Ishikawa (cell line): ENCODE measurements at regions not wholly inside any gene's neighbourhood (a gene's known extent, or its start where the extent isn't known, plus 50 kb on each side); places are given as distances from the start of the nearest gene placed in this dataset.

Source experiments
- CEBPB ChIP-seq: IDR thresholded peaks from 2 replicates; pipeline ENCODE4 v1.6.1; 2012
- CREB1 ChIP-seq: IDR thresholded peaks from 2 replicates; pipeline ENCODE4 v1.6.1; 2012; ENCODE audit warnings: low read depth
- EGR1 ChIP-seq: IDR thresholded peaks from 2 replicates; pipeline ENCODE4 v1.6.1; 2012
- EP300 ChIP-seq: IDR thresholded peaks from 2 replicates; pipeline ENCODE4 v1.6.1; 2012; ENCODE audit warnings: borderline replicate concordance
- FOXM1 ChIP-seq: IDR thresholded peaks from 2 replicates; pipeline ENCODE4 v1.6.1; 2012; ENCODE audit warnings: low read depth, borderline replicate concordance
- MAX ChIP-seq: IDR thresholded peaks from 2 replicates; pipeline ENCODE4 v1.6.1; 2012
- NFIC ChIP-seq: IDR thresholded peaks from 2 replicates; pipeline ENCODE4 v1.6.1; 2012
- RAD21 ChIP-seq: IDR thresholded peaks from 2 replicates; pipeline ENCODE4 v1.6.1; 2012; ENCODE audit warnings: low read depth
- REST ChIP-seq: IDR thresholded peaks from 2 replicates; pipeline ENCODE4 v1.6.1; 2012; ENCODE audit warnings: low read depth, mild to moderate bottlenecking
- TAF1 ChIP-seq: IDR thresholded peaks from 2 replicates; pipeline ENCODE4 v1.6.1; 2012; ENCODE audit warnings: low read depth, mild to moderate bottlenecking
- TCF12 ChIP-seq: IDR thresholded peaks from 2 replicates; pipeline ENCODE4 v1.6.1; 2012; ENCODE audit warnings: low read depth
- TEAD4 ChIP-seq: IDR thresholded peaks from 2 replicates; pipeline ENCODE4 v1.6.1; 2012
- USF1 ChIP-seq: IDR thresholded peaks from 2 replicates; pipeline ENCODE4 v1.6.1; 2012
- YY1 ChIP-seq: IDR thresholded peaks from 2 replicates; pipeline ENCODE4 v1.6.1; 2012; ENCODE audit warnings: low read depth
- ZBTB7A ChIP-seq: IDR thresholded peaks from 2 replicates; pipeline ENCODE4 v1.6.1; 2012; ENCODE audit warnings: low read depth

GRCh38 chr3:15998911-15999310 is 175.6 kb upstream of the GALNT15 start:
- TF ChIP-seq USF1 (no peak), YY1 (no peak), MAX (no peak), ZBTB7A (no peak), EGR1 (no peak), TEAD4 (no peak), TAF1 (no peak), NFIC (no peak), EP300 (no peak), REST (no peak), TCF12 (no peak), FOXM1 (no peak), CEBPB (no peak), RAD21 (no peak), CREB1 (no peak)

GRCh38 chr3:16004812-16005211 is 169.7 kb upstream of the GALNT15 start:
- no peak for TF ChIP-seq NFIC

- TF ChIP-seq ZBTB7A (no peak), EP300 (no peak), EGR1 (no peak), REST (no peak), RAD21 (no peak), TCF12 (no peak), USF1 (no peak)
Observed at GRCh38 chr3:16011376-16011775, 163.1 kb upstream of the GALNT15 start.

- TF ChIP-seq TAF1 (no peak), CEBPB (no peak), NFIC (no peak), REST (no peak), TCF12 (no peak), USF1 (no peak), YY1 (no peak), MAX (no peak), EP300 (no peak), RAD21 (no peak), CREB1 (no peak), ZBTB7A (no peak), EGR1 (no peak)
Observed at GRCh38 chr3:16012086-16012485, 162.4 kb upstream of the GALNT15 start.

GRCh38 chr3:16013568-16013967 is 160.9 kb upstream of the GALNT15 start:
- TF ChIP-seq TEAD4, result no peak
- no peak for TF ChIP-seq CEBPB
- TF ChIP-seq YY1, result no peak
- no peak for TF ChIP-seq REST
- TF ChIP-seq CREB1, result no peak
- no peak for TF ChIP-seq NFIC
- no peak for TF ChIP-seq FOXM1
